ENCODE measurements at regions not wholly inside any gene's neighbourhood (a gene's known extent, or its start where the extent isn't known, plus 50 kb on each side); places are given as distances from the start of the nearest gene placed in this dataset.

GRCh38 chr2:180677200-180677599 lies 303.2 kb upstream of the UBE2E3 start:
- WGBS, 2 donors = 63 to 78% methylated on average over 3 of the region's 3 CpGs
- no peak for DNase-seq
- no peak overlapping the region for H3K27ac ChIP-seq
- H3K9me3 ChIP-seq = no peaks in the 10 kb centered on the region
- no peak overlapping the region for H3K4me3 ChIP-seq (replicated peaks in 1 of 3)
- TF ChIP-seq POLR2A (IDR thresholded peaks at IDR 0.05) (no peak), CTCF (IDR thresholded peaks at IDR 0.05) (no peak)
- H3K36me3 ChIP-seq = no peaks in the 10 kb centered on the region
- H3K27me3 ChIP-seq = no peaks in the 10 kb centered on the region
- H3K4me1 ChIP-seq = no peaks in the 10 kb centered on the region
- intact Hi-C loops (cut with DNase I) = no loop called here

- Histone ChIP-seq H3K27me3 (no peaks in the 10 kb centered on the region), H3K36me3 (no peaks in the 10 kb centered on the region), H3K4me1 (no peaks in the 10 kb centered on the region), H3K4me3 (replicated peaks in 1 of 3) (no peak overlapping the region), H3K27ac (no peak overlapping the region), H3K9me3 (no peaks in the 10 kb centered on the region)
- 90 to 100% methylated on average over 1 of the region's 1 CpG for WGBS, 2 donors
- intact Hi-C loops (cut with DNase I) = no loop called here
- no peak for DNase-seq
- TF ChIP-seq POLR2A (IDR thresholded peaks at IDR 0.05) (no peak), CTCF (IDR thresholded peaks at IDR 0.05) (no peak)
These were observed 303.8 kb upstream of the UBE2E3 start for GRCh38 chr2:180676520-180677025.

GRCh38 chr2:180675170-180675569 lies 305.2 kb upstream of the UBE2E3 start:
- 41 to 81% methylated on average over 1 of the region's 1 CpG for WGBS, 2 donors
- no peaks in the 10 kb centered on the region for H3K9me3 ChIP-seq
- no peaks in the 10 kb centered on the region for H3K27me3 ChIP-seq
- no peaks in the 10 kb centered on the region for H3K36me3 ChIP-seq
- intact Hi-C loops (cut with DNase I) = no loop called here
- no peaks in the 10 kb centered on the region for H3K4me1 ChIP-seq
- H3K27ac ChIP-seq = no peak overlapping the region
- no peak for DNase-seq
- no peak for TF ChIP-seq CTCF (IDR thresholded peaks at IDR 0.05)
- no peak for TF ChIP-seq POLR2A (IDR thresholded peaks at IDR 0.05)
- H3K4me3 ChIP-seq (replicated peaks in 1 of 3) = no peak overlapping the region

- intact Hi-C loops (cut with DNase I) = no loop called here
- H3K36me3 ChIP-seq = no peaks in the 10 kb centered on the region
- no peaks in the 10 kb centered on the region for H3K9me3 ChIP-seq
- TF ChIP-seq CTCF (IDR thresholded peaks at IDR 0.05) (no peak), POLR2A (IDR thresholded peaks at IDR 0.05) (no peak)
- no peaks in the 10 kb centered on the region for H3K4me1 ChIP-seq
- no peak overlapping the region for H3K4me3 ChIP-seq (replicated peaks in 1 of 3)
- H3K27me3 ChIP-seq = no peaks in the 10 kb centered on the region
- no peak overlapping the region for H3K27ac ChIP-seq
- no peak for DNase-seq
- 58 to 59% methylated on average over 1 of the region's 1 CpG for WGBS, 2 donors
These were observed 308.0 kb upstream of the UBE2E3 start for GRCh38 chr2:180672377-180672776.

- TF ChIP-seq POLR2A (IDR thresholded peaks at IDR 0.05) = no peak
- no peak for TF ChIP-seq CTCF (IDR thresholded peaks at IDR 0.05)
- no peak for DNase-seq
- no peak overlapping the region for H3K4me3 ChIP-seq (replicated peaks in 1 of 3)
- no peaks in the 10 kb centered on the region for H3K4me1 ChIP-seq
- intact Hi-C loops (cut with DNase I) = no loop called here
- H3K27ac ChIP-seq = no peak overlapping the region
- H3K36me3 ChIP-seq = no peaks in the 10 kb centered on the region
- H3K27me3 ChIP-seq = no peaks in the 10 kb centered on the region
- no peaks in the 10 kb centered on the region for H3K9me3 ChIP-seq
- WGBS, 2 donors = 83 to 85% methylated on average over 4 of the region's 4 CpGs
These were observed 310.0 kb upstream of the UBE2E3 start for GRCh38 chr2:180670302-180671003.
